ENCODE measurements at regions not wholly inside any gene's neighbourhood (a gene's known extent, or its start where the extent isn't known, plus 50 kb on each side); places are given as distances from the start of the nearest gene placed in this dataset.

GRCh38 chr20:51079488-51079887 is 56.6 kb upstream of the KCNG1 start:
- DNase-seq (ENCODE audit: low read depth in 1 of 2, low spot score in 1 of 2): no peak

GRCh38 chr20:51077686-51078060 is 54.8 kb upstream of the KCNG1 start:
- no peak for DNase-seq (ENCODE audit: low read depth in 1 of 2, low spot score in 1 of 2)

- DNase-seq (ENCODE audit: low read depth in 1 of 2, low spot score in 1 of 2): no peak
Observed at GRCh38 chr20:51076786-51077685, 54.1 kb upstream of the KCNG1 start.

GRCh38 chr20:51074062-51074461 is 51.2 kb upstream of the KCNG1 start:
- DNase-seq (ENCODE audit: low read depth in 1 of 2, low spot score in 1 of 2): no peak

Measured in stimulated activated CD4-positive, alpha-beta T cell treated with anti-CD3 and anti-CD28 coated beads, Interleukin-15, amount 100 ng/mL, for 1 hour (primary cell).